ENCODE measurements at regions not wholly inside any gene's neighbourhood (a gene's known extent, or its start where the extent isn't known, plus 50 kb on each side); places are given as distances from the start of the nearest gene placed in this dataset.

DNA sequence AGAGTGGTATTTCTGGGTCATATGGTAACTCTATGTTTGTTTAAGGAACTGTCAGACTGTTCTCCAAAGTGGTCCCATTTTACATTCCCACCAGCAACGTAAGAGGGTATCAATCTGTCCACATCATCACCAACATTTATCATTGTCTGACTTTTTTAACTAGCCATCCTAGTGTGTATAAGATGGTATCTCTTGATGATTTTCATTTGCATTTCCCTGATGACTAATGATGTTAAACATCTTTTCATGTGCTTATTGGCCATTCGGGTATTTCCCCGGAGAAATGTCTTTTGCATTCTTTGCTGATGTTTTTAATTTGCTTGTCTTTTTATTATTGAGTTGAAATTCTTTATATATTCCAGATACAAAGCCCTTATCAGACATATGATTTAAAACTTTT, 370.1 kb upstream of the NR5A2 start (continued):
- TF ChIP-seq ZNF404 (tag by site-specific recombination; IDR thresholded peaks at IDR 0.05) (no peak), ZNF223 (tag by site-specific recombination; IDR thresholded peaks at IDR 0.05) (no peak), ZNF184 (tag by site-specific recombination; IDR thresholded peaks at IDR 0.05) (no peak), ZNF530 (tag by site-specific recombination; IDR thresholded peaks at IDR 0.05; ENCODE audit: low read depth) (no peak), ZNF529 (tag by site-specific recombination; IDR thresholded peaks at IDR 0.05; ENCODE audit: insufficient replicate concordance) (no peak), ZNF626 (tag by site-specific recombination; IDR thresholded peaks at IDR 0.05) (no peak), ZNF335 (tag by site-specific recombination; conservative IDR thresholded peaks at IDR 0.05) (no peak)
- TF ChIP-seq, protein P1, sequence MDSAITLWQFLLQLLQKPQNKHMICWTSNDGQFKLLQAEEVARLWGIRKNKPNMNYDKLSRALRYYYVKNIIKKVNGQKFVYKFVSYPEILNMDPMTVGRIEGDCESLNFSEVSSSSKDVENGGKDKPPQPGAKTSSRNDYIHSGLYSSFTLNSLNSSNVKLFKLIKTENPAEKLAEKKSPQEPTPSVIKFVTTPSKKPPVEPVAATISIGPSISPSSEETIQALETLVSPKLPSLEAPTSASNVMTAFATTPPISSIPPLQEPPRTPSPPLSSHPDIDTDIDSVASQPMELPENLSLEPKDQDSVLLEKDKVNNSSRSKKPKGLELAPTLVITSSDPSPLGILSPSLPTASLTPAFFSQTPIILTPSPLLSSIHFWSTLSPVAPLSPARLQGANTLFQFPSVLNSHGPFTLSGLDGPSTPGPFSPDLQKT (IDR thresholded peaks at IDR 0.05; ENCODE audit: borderline replicate concordance, low read depth, low read length), result no peak
- TF ChIP-seq, protein P2, sequence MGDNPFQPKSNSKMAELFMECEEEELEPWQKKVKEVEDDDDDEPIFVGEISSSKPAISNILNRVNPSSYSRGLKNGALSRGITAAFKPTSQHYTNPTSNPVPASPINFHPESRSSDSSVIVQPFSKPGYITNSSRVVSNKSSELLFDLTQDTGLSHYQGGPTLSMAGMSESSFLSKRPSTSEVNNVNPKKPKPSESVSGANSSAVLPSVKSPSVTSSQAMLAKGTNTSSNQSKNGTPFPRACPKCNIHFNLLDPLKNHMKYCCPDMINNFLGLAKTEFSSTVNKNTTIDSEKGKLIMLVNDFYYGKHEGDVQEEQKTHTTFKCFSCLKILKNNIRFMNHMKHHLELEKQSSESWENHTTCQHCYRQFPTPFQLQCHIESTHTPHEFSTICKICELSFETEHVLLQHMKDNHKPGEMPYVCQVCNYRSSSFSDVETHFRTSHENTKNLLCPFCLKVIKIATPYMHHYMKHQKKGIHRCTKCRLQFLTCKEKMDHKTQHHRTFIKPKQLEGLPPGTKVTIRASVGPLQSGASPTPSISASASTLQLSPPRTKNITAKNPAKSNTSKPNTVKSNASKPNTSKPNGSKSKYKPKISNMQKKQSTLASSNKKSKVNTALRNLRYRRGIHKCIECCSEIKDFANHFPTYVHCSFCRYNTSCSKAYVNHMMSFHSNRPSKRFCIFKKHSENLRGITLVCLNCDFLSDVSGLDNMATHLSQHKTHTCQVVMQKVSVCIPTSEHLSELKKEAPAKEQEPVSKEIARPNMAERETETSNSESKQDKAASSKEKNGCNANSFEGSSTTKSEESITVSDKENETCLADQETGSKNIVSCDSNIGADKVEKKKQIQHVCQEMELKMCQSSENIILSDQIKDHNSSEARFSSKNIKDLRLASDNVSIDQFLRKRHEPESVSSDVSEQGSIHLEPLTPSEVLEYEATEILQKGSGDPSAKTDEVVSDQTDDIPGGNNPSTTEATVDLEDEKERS (tag by site-specific recombination; IDR thresholded peaks at IDR 0.05), result no peak

DNA sequence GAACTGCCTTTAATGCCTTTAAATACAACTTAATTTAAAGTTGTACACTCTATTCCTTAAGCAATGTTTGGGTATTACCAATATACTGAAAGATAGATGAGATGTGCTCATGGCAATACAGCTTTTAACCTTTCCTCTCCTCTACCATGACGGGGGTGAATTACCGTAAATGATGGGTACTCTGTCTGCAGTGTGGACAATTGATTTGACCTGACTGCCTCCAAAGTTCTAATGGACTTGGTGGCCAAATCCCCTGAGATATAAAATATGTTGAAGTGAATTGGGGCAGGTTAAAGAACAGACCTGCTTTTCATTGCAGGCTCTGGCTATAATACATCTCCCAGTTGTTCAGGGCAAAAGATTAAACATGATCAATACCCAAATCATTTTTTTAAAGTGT, 367.4 kb upstream of the NR5A2 start:
- no peaks in the 10 kb centered on the region for H3K36me3 ChIP-seq (ENCODE audit: control insufficient read depth in 2 of 2, insufficient read depth in 1 of 2, low read length in 2 of 2)
- H3K9me3 ChIP-seq (ENCODE audit: control insufficient read depth, insufficient read depth, low read depth, low read length), result no peaks in the 10 kb centered on the region
- TF ChIP-seq, protein P3, sequence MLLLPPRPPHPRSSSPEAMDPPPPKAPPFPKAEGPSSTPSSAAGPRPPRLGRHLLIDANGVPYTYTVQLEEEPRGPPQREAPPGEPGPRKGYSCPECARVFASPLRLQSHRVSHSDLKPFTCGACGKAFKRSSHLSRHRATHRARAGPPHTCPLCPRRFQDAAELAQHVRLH (tag by site-specific recombination; IDR thresholded peaks at IDR 0.05), result no peak
- TF ChIP-seq ZNF670 (tag by site-specific recombination; IDR thresholded peaks at IDR 0.05; ENCODE audit: low read depth) (no peak), SP3 (tag by site-specific recombination; IDR thresholded peaks at IDR 0.05) (no peak), ZNF621 (tag by site-specific recombination; IDR thresholded peaks at IDR 0.05) (no peak), ZBTB8A (tag by site-specific recombination; IDR thresholded peaks at IDR 0.05) (no peak), ZNF112 (tag by site-specific recombination; IDR thresholded peaks at IDR 0.05) (no peak), ZNF514 (tag by site-specific recombination; IDR thresholded peaks at IDR 0.05) (no peak), ZNF350 (tag by site-specific recombination; IDR thresholded peaks at IDR 0.05) (no peak), ZNF366 (tag by site-specific recombination; conservative IDR thresholded peaks at IDR 0.05) (no peak), ZFP41 (tag by site-specific recombination; IDR thresholded peaks at IDR 0.05; ENCODE audit: borderline replicate concordance) (no peak), MZF1 (tag by site-specific recombination; IDR thresholded peaks at IDR 0.05; ENCODE audit: borderline replicate concordance) (no peak)
- TF ChIP-seq, protein P4, sequence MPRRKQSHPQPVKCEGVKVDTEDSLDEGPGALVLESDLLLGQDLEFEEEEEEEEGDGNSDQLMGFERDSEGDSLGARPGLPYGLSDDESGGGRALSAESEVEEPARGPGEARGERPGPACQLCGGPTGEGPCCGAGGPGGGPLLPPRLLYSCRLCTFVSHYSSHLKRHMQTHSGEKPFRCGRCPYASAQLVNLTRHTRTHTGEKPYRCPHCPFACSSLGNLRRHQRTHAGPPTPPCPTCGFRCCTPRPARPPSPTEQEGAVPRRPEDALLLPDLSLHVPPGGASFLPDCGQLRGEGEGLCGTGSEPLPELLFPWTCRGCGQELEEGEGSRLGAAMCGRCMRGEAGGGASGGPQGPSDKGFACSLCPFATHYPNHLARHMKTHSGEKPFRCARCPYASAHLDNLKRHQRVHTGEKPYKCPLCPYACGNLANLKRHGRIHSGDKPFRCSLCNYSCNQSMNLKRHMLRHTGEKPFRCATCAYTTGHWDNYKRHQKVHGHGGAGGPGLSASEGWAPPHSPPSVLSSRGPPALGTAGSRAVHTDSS (tag by site-specific recombination; IDR thresholded peaks at IDR 0.05), result no peak
- TF ChIP-seq, protein P5, sequence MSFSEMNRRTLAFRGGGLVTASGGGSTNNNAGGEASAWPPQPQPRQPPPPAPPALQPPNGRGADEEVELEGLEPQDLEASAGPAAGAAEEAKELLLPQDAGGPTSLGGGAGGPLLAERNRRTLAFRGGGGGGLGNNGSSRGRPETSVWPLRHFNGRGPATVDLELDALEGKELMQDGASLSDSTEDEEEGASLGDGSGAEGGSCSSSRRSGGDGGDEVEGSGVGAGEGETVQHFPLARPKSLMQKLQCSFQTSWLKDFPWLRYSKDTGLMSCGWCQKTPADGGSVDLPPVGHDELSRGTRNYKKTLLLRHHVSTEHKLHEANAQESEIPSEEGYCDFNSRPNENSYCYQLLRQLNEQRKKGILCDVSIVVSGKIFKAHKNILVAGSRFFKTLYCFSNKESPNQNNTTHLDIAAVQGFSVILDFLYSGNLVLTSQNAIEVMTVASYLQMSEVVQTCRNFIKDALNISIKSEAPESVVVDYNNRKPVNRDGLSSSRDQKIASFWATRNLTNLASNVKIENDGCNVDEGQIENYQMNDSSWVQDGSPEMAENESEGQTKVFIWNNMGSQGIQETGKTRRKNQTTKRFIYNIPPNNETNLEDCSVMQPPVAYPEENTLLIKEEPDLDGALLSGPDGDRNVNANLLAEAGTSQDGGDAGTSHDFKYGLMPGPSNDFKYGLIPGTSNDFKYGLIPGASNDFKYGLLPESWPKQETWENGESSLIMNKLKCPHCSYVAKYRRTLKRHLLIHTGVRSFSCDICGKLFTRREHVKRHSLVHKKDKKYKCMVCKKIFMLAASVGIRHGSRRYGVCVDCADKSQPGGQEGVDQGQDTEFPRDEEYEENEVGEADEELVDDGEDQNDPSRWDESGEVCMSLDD (tag by site-specific recombination; IDR thresholded peaks at IDR 0.05), result no peak
- TF ChIP-seq, protein P6, sequence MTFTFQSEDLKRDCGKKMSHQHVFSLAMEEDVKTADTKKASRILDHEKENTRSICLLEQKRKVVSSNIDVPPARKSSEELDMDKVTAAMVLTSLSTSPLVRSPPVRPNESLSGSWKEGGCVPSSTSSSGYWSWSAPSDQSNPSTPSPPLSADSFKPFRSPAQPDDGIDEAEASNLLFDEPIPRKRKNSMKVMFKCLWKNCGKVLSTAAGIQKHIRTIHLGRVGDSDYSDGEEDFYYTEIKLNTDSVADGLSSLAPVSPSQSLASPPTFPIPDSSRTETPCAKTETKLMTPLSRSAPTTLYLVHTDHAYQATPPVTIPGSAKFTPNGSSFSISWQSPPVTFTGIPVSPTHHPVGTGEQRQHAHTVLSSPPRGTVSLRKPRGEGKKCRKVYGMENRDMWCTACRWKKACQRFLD (tag by site-specific recombination; IDR thresholded peaks at IDR 0.05), result no peak
- H3K4me3 ChIP-seq (ENCODE audit: low read depth, low read length), result no peak overlapping the region
- no peak overlapping the region for H3K27ac ChIP-seq (ENCODE audit: extremely low read depth, low read depth, low read length)
- ChIA-PET CTCF (no interaction called here), POLR2A (no interaction called here)
- H3K4me1 ChIP-seq (ENCODE audit: control insufficient read depth, insufficient read depth, low read length), result no peaks in the 10 kb centered on the region

Data from HEK293 (cell line).